NCI-H2196 (cell line): ENCODE measurements at regions not wholly inside any gene's neighbourhood (a gene's known extent, or its start where the extent isn't known, plus 50 kb on each side); places are given as distances from the start of the nearest gene placed in this dataset.
"Not testable (repeated sequence)": the region's sequence is repeated elsewhere in the genome, so short reads cannot be mapped to it uniquely, and the experiment has no call there.

Experiments
- DNase-seq: peaks from one replicate; lab custom pipeline; 2025; ENCODE audit not compliant: unreplicated experiment; lab: John Stamatoyannopoulos, UW

DNA sequence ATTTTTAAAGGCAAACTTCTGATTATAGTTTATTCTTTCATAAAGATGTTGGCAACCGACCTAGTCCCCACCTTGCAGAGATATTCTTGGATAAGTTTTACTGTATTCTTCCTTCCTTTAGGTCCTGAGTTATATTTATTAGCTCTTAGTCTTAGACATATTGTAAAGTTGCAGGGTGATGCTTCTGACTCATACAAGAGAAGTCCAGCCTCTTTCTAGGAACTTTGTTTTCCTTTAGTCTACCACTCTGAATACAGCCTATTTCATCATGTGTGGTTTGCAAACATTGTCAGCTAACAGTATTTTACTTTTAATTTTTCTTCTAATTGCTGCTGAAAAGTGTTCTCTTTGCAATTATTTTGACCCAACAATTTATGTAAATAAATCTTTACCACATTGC lies 686.7 kb downstream of the COL12A1 start:
- no peak for DNase-seq

DNA sequence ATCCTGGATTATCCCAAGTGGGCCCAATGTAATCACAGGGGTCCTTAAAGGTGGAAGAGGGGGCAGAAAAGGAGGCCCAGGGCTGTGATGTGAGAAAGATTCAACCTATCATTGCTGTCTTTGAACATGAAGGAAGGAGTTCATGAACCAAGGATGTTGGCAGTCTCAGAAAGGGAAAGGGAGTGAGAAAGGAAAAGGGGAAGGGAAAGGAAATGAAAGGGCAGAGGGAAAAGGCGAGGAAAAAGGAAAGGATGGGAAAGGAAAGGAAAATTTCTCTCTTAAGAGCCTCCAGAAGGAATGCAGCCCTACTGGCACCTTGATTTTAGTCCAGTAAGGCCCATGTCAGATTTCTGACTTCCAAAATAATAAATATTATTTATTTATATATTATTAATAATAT lies 687.8 kb downstream of the COL12A1 start:
- no peak for DNase-seq

DNA sequence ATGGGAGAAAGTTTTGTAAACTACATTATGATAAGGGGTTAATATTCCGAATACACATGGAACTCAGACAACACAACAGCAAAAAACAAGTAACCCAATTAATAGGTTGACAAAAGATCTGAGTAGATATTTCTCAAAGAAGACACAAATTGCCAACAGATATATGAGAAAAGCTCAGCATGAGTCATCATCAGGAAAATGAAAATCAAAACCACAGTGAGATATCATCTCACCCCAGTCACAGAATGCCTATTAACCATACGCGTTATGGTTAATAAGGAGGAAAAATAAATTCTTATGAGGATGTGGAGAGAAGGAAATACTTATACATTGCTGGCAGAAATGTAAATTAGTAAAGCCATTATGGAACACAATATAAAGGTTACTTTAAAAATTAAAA lies 695.0 kb downstream of the COL12A1 start:
- no peak for DNase-seq

DNA sequence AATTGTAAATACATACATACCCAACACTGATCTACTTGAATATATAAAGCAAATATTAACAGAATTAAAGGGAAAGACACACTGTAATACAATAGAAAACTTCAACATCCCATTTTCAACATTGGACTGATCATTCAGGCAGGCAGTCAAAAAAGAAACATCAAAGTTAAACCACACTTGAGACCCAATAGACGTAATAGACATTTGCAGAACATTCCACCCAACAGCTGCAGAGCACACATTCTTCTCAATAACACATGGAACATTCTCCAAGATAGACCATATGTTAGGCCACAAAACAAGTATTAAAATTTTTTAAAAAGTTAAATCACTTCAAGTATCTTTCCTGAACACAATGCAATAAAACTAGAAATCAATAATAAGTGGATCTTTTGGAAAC lies 698.2 kb downstream of the COL12A1 start:
- no peak for DNase-seq

DNA sequence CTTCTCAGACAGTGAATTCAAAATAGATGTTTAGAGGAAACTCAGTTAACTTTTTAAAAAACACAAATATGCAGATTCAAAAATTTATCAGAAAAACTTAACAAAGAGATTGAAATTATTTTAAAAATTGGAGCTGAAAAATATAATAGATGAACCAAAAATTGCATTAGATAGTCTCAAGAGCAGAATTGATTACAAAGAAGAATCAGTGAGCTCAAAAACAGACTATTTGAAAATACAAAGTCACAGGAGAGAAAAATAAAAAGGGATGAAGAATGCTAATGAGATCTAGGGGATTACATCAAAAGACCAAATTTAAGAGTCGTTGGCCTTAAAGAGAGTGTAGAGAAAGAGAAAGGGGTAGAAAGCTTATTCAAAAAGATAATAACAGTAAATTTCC lies 700.5 kb downstream of the COL12A1 start:
- DNase-seq = no peak

DNA sequence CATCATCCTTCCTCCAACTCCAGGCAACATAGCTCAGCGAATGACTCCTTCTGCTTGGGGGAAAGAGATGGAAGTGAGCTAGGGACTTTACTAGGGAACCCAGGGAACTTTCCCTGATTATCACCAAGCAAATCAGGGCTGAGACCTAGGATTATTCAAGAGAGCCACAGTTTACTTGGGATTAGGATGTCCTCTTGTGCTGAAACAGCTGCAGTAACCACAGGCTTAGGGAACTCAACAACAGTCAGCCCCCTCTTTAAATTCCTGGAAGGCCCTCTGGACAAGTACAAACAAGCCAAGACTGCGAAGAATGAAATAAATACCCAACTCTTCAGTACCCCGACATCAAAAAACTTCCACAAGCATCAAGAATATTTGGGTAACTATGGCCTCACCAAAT lies 700.9 kb downstream of the COL12A1 start:
- no peak for DNase-seq

DNA sequence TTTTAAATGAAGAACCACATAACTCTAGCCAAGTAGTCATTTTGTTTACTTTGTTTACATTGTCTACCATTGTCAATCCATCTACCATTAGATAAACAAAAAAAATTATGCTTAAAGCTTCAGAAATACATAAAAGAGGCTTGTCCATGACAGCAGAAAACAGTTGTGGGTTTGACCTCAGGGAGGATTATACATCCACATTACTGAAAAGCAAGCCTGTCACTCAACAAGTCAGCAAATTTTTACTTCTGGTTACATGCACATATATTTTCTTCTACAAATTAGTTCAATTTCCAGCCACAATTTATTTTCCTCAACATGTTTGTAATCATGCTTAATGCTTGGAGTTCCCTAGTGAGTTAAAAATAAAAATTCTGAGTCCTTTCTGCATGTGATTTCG lies 713.3 kb downstream of the COL12A1 start:
- no peak for DNase-seq

DNA sequence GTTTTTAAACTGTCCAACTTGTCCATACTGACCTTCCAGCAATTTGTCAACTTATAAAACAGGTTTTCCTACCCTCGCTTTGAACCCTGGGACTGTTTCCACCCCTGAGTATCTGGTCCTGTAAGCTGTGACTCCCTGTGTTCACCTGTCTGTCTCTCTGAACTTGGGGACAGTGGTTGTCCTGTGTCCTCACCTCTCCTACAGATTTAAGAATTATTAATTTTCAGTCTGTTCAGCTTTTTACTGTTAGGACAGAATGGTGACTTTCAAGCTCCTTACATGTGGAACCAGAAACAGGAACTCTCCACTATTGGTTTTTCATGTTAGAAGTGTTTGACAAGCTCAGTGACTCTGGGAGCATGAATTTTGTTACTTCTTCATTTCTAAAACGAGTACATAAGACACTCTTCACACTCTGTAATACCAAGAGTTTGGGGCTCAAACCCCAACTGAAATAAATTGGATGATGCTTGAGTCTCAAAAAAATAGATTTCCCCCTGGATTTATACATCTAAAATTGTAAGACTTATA lies 713.9 kb downstream of the COL12A1 start:
- DNase-seq = no peak

DNA sequence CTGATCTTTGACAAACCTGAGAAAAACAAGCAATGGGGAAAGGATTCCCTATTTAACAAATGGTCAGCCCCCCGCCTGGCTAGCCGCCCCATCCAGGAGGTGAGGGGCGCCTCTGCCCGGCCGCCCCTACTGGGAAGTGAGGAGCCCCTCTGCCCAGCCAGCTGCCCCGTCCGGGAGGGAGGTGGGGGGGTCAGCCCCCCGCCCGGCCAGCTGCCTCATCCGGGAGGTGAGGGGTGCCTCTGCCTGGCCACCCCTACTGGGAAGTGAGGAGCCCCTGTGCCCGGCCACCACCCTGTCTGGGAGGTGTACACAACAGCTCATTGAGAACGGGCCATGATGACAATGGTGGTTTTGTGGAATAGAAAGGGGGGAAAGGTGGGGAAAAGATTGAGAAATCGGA lies 717.1 kb downstream of the COL12A1 start:
- DNase-seq = not testable (repeated sequence)

DNA sequence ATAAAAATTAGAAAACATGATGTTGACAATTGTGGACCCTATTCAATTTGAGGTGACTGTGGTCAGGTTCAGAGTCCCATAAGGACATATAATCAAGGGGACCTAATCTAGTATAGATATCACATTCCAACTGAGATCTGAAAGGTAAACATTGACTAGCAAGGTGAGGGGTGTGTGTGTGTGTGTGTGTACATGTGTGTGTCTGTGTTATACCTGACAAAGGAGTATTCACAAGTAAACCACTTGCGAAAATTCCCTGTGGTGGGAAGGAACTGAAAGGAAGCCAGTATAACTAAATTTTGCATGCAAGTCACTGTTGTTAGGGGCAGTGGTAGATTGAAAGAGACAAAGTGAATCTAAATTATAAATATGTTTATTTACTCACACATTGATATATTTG lies 723.7 kb downstream of the COL12A1 start:
- no peak for DNase-seq

DNA sequence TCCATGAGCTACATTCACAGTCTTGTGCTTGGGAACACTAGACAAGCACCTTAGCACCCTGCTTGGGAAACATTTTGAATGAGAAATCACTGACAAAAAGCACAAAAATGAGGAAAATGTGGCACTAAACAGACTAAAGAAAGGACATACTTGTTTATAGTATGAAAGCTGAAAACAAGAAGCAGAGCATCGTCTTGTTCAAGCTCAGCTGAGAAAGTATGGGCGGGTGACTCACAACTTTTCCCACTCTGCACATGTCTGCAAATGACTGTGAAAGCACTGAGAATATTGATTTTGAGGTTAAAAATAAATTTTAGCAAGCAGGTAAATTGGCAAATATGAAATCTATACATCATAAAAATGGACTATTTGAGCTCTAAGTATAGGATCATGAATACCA lies 725.3 kb downstream of the COL12A1 start:
- no peak for DNase-seq

DNA sequence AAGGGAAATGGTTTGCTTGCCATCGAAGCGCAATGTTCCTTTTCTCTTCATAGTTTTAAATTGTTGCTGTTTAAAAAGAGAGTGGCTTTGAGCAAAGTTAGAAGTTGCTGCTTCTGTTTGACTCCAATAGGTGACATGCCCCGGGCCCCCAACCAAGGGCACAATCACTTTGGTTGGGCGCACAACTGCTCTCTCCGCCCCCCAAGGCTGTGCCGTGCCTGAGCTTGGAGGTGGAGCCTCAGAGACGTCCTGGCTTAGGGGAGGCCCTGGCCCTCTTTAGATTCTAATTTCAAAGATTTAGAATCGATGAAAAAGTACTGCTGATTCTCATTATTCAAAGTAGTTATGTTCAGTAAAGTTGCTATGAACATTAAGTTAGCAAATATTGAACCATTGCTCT lies 725.9 kb downstream of the COL12A1 start:
- DNase-seq = no peak

DNA sequence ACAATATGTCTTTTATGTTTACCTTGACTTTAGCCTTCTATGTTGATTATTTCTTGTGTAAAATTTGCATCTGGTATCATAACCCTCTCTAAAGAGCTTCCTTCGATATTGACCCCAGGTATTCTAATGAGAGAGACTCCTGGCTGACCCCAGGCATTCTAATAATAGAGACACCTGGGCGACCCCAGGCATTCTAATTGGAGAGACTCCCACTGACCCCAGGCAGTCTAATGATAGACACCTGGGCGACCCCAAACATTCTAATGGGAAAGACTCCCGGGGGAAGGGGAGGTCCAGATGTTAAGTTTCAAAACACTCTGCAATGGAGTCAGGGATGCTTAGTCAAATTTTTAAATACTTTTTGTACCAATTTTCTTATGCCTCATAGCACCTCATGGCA lies 726.4 kb downstream of the COL12A1 start:
- DNase-seq = no peak

DNA sequence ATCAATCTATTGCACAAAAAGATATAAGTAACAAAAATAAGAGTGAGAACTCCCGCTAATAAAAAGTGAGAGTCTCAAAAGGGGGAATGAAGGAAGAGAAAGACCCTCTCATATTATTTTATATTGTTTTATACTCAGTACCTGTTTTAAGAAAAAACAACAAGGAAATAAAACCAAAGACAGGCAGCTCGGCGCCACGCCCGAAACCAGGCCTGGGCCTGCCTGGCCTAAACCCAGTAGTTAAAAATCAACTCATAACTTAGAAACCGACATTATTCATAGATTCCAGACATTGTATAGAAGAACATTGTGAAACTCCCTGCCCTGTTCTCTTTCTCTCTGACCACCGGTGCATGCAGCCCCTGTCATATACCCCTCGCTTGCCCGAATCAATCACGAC lies 731.8 kb downstream of the COL12A1 start:
- DNase-seq = not testable (repeated sequence)

DNA sequence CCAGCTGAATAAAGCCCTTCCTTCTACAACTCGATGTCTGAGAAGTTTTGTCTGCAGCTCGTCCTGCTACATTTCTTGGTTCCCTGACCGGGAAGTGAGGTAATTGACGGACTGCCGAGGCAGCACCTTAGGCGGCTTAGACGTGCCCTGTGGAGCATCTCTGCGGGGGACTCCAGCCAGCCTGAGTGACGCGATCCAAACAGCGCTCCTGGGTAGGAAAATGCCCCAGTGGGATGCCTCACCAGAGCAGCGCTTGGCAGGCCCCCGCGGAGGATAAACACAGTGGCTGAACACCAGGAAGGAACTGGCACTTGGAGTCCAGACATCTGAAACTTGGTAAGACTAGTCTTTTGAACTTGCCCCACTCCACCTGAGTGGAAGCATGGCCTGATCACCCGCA lies 737.3 kb downstream of the COL12A1 start:
- not testable (repeated sequence) for DNase-seq

DNA sequence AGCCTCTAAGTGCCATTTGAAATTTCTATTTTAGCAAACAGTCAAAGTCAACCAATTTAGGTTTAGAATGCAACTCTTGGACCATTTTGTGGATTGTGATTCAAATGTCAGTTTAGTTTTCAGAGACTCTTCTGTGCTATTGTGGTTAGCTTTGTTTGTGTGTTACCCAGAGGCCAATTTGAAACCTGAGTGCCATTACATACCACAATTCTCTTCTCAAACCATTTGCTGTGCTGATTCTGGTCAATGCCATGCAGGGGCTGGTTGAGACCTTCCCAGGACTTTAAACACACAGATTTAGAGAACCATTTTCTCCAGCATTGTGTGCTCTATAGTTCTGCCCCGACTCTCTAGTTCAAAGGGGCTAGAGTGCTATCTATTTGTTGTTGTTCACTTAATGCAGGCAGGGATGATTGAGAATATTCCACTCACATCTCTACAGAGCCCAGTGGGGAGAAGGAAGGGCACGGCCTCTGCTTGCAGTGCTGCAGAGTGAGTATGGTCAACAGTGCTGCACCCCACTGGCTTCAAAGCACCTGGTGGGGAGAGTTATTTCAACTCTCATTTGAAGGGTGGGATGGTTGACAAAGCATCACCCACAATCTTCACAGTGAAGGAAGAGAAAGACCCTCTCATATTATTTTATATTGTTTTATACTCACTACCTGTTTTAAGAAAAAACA lies 738.2 kb downstream of the COL12A1 start:
- no peak for DNase-seq

DNA sequence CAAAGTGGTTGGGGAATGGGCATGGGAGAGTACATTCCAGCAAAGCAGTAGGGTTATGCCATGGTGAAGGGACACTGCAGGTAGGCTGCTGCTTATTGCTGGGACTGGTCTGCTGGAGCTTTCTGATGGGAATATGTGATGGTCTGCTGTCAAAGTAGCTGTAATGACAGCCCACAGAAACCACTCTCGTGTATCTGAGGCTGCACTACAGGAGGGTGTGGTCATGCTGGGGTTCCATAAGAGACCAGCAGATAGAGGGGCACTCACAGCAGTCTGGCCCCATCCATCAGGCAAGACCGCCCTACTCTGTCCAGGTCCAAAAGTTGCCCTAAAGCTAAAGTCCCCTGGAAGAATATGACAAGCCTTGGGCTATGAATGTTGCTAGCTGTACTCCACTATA lies 739.3 kb downstream of the COL12A1 start:
- no peak for DNase-seq

DNA sequence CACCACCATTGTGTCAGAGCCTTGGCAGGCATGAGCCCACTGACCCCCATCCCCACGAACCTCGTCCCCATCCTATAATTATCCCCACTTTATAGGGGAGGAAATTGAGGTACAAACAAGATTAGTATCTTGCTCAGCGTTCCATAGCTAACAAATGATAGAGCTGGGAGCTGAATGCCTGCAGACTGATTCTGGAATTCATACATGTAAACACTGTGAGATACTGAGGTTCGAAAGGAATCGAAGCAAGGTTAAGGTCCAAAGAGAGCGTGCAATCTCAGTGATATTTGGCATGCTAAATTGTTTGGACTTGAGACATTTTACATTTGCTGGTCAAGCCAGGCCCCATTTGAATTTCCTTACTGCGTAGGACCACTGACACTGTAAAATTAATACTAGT lies 746.6 kb downstream of the COL12A1 start:
- no peak for DNase-seq

DNA sequence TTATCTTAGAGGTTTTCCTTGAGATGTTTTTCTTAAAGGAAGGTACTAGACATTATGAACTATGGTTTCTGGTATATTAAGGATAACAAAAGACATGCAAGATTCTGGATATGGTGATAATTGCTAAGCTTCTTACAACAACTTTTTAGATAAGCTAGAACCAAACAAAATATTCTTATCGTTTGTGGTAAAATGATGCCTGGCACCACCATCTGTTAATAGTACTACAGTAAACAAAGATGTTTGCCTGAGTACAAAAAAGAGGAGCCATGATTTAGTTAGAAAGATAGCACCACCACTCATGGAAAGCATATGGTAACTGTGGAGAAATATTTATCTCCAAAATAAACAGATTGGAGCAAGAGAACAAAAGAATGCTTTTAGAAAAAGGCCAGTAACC lies 747.3 kb downstream of the COL12A1 start:
- DNase-seq = no peak

DNA sequence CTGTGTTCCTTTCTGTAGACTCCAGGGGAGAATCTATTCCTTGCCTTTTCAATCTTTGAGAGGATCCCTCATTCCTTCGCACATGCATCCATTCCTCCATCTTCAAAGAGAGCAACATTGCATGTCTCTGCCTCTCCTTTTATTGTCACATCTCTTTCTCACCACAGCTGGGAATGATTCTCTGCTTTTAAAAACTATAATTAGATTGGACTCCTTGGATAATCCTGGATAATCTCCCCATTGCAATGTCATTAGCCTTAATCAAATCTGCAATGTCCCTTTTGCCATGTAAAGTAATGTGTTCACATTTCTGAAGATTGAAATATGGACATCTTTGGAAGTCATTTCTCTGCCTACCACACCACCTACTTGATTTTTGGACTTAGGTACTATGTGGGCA lies 750.1 kb downstream of the COL12A1 start:
- DNase-seq = no peak

DNA sequence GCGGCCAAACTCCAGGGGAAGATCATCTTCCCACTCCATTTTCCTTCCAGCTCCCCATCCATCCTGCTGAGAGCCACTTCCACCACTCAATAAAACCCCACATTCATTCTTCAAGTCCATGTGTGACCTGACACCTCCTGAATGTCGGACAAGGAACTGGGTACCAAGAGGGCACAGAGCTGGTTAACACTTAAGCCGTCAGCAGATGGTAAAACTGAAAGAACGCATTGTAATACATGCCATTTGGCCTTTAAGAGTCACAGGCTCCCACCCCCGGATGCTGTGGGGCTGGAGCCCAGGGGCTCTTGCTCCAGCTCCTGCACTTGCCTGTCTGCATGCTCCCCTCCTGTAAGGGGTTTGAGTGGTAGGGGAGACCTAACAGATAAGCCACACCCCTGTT lies 753.9 kb downstream of the COL12A1 start:
- no peak for DNase-seq

DNA sequence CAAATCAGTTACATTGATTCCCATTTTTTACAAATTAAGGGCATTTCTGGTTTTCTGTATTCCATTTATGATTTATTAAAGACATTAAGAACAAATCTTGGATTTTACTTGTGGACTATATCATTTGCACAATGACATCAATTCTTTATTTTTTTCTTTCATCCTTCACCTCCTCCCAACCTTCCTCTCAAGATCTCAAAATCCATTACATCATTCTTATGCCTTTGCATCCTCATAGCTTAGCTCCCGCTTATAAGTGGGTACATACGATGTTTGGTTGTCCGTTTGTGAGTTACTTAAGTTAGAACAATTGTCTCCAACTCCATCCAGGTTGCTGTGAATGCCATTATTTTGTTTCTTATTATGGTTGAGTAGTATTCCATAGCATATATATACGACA lies 752.8 kb downstream of the CD109 start:
- no peak for DNase-seq

DNA sequence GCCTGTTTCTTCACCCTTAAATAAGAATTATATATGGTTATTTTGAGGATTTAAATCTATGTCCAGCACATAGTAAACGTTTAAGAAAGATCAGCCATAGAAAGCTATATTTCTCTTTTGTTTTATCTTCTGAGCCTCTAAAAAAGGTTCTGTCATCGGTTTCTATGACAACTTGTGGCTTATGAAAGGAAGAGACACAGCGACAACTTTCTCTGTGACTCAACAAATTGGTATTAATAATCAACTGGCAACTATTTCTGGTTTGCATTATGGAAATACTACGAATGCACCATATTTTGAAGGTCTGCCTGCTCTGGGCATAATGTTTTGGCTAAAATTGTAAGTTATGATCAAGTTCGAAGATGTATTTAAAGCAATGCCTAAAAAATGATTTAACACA lies 751.0 kb downstream of the CD109 start:
- no peak for DNase-seq
